ENCODE measurements at regions not wholly inside any gene's neighbourhood (a gene's known extent, or its start where the extent isn't known, plus 50 kb on each side); places are given as distances from the start of the nearest gene placed in this dataset.

DNA sequence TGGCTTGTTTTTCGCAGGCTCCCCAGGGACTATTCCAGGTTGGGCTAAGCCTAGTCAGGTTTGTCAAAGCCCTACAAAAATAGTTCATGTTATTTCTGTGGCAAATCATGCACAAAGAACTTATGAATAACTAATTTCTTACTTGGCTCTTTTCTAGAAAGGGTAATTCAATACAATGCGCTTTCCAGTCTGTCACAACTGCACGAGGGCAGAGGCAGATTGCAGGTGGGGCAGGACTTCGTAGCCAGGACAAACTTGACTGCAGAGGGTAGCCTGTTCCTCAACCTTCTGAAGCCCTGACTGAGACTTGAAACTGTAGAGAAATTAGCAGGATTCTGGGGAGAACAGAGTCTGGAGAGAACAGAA, 253.5 kb downstream of the QKI start:
- Histone ChIP-seq H3K9me3 (ENCODE audit: control insufficient read depth, low read length) (no peaks in the 10 kb centered on the region), H3K23ac (ENCODE audit: low read length in 2 of 2) (no peak overlapping the region), H3K4me2 (ENCODE audit: low read length, poor library complexity, severe bottlenecking) (no peak overlapping the region), H3K36me3 (ENCODE audit: control insufficient read depth in 1 of 2, insufficient read depth in 2 of 2, low read depth in 1 of 2, low read length in 2 of 2) (no peaks in the 10 kb centered on the region), H3K14ac (ENCODE audit: low read length in 2 of 2) (no peak overlapping the region), H2BK120ac (ENCODE audit: low read depth, low read length) (no peak overlapping the region), H3K79me1 (replicated peaks; ENCODE audit: low read length, poor library complexity, severe bottlenecking) (no peaks in the 10 kb centered on the region), H4K91ac (ENCODE audit: low read length) (no peak overlapping the region), H4K8ac (ENCODE audit: low read length) (no peak overlapping the region), H3K4ac (ENCODE audit: low read depth in 1 of 2, low read length in 2 of 2) (no peak overlapping the region), H2AK5ac (ENCODE audit: low read length, severe bottlenecking) (no peak overlapping the region), H3K27me3 (ENCODE audit: control insufficient read depth in 1 of 2, insufficient read depth in 1 of 2, low read length in 2 of 2) (no peaks in the 10 kb centered on the region), H2BK12ac (ENCODE audit: low read length in 2 of 2) (no peak overlapping the region), H2BK15ac (ENCODE audit: low read depth, poor library complexity, severe bottlenecking) (no peak overlapping the region), H2AFZ (ENCODE audit: low read depth, low read length) (no peak overlapping the region), H3K27ac (ENCODE audit: low read length, poor library complexity, severe bottlenecking) (no peak overlapping the region), H3K18ac (ENCODE audit: low read depth in 1 of 2, low read length in 2 of 2) (no peak overlapping the region), H3K4me3 (ENCODE audit: insufficient read depth in 1 of 2, low read depth in 1 of 2, low read length in 2 of 2) (peak overlapping the region in 1 of 2 experiments; percentile 24), H3K4me1 (ENCODE audit: control insufficient read depth, insufficient read depth, low read depth, low read length) (no peaks in the 10 kb centered on the region), H3K9ac (ENCODE audit: low read length) (no peak overlapping the region), H2BK5ac (ENCODE audit: low read depth, low read length, poor library complexity, severe bottlenecking) (no peak overlapping the region)
- DNase-seq: no peak
- 89% methylated on average over 4 of the region's 4 CpGs for WGBS

DNA sequence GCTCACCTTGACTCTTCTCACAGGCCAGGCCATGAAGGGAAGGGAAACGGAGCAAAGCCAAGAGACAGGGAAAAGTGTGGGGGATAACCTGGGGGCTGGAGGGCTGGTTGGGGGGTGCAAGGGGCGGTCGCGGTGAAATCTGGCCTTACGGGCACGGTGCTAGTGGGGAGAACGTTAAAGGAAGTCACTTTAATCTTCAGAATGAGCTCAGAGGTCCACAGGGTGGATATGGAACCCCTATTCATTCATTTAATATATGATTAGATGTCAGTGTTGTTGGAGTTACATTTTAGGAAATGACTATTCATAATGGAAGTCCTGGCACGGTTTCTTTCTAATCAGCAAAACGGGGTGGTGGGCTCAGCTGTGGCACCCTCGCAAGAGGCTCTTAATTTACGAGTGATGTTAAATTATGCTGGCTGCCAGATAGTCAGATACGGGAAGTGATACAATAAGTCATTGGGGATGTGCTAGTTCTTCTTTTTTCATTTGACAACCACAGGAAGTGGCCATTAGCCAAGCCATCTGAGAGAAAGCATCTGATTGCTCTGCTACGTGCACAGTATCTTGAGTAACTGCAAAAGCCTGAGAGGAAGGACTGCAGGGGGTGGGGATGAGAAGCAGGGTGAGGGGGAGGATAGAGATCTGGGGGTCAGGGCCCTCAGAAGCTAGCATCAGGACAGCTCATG, 253.0 kb downstream of the QKI start:
- Histone ChIP-seq H3K4ac (ENCODE audit: low read depth in 1 of 2, low read length in 2 of 2) (no peak overlapping the region), H3K9me3 (ENCODE audit: control insufficient read depth, low read length) (no peaks in the 10 kb centered on the region), H2AK5ac (ENCODE audit: low read length, severe bottlenecking) (no peak overlapping the region), H3K23ac (ENCODE audit: low read length in 2 of 2) (peak overlapping the region in 1 of 2 experiments; percentile 46), H4K91ac (ENCODE audit: low read length) (no peak overlapping the region), H3K27ac (ENCODE audit: low read length, poor library complexity, severe bottlenecking) (no peak overlapping the region), H2BK15ac (ENCODE audit: low read depth, poor library complexity, severe bottlenecking) (no peak overlapping the region), H2BK120ac (ENCODE audit: low read depth, low read length) (no peak overlapping the region), H3K14ac (ENCODE audit: low read length in 2 of 2) (no peak overlapping the region), H3K9ac (ENCODE audit: low read length) (peak overlapping the region; percentile 11), H3K79me1 (replicated peaks; ENCODE audit: low read length, poor library complexity, severe bottlenecking) (no peaks in the 10 kb centered on the region), H3K4me2 (ENCODE audit: low read length, poor library complexity, severe bottlenecking) (no peak overlapping the region), H2BK5ac (ENCODE audit: low read depth, low read length, poor library complexity, severe bottlenecking) (no peak overlapping the region), H4K8ac (ENCODE audit: low read length) (no peak overlapping the region), H2AFZ (ENCODE audit: low read depth, low read length) (no peak overlapping the region), H2BK12ac (ENCODE audit: low read length in 2 of 2) (no peak overlapping the region), H3K18ac (ENCODE audit: low read depth in 1 of 2, low read length in 2 of 2) (no peak overlapping the region), H3K36me3 (ENCODE audit: control insufficient read depth in 1 of 2, insufficient read depth in 2 of 2, low read depth in 1 of 2, low read length in 2 of 2) (no peaks in the 10 kb centered on the region), H3K4me3 (ENCODE audit: insufficient read depth in 1 of 2, low read depth in 1 of 2, low read length in 2 of 2) (peak overlapping the region in 1 of 2 experiments; percentile 24), H3K27me3 (ENCODE audit: control insufficient read depth in 1 of 2, insufficient read depth in 1 of 2, low read length in 2 of 2) (no peaks in the 10 kb centered on the region), H3K4me1 (ENCODE audit: control insufficient read depth, insufficient read depth, low read depth, low read length) (no peaks in the 10 kb centered on the region)
- WGBS: 80% methylated on average over 11 of the region's 13 CpGs
- DNase-seq: no peak

DNA sequence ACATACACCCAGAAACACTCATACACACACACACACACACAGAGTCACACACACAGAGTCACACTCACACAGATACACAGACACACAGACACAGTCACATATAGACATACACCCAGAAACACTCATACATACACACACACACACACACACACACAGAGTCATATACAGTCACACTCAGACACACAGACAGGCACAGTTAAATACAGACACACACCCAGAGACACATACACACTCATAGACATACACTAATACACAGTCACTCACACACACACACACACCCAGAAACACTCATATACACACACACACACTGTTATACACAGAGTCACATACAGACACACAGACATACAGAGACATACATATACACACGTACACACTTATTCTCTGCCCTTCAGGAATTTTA, 250.9 kb downstream of the QKI start:
- Histone ChIP-seq H3K4me2 (ENCODE audit: low read length, poor library complexity, severe bottlenecking) (no peak overlapping the region), H3K4me3 (ENCODE audit: insufficient read depth in 1 of 2, low read depth in 1 of 2, low read length in 2 of 2) (no peak overlapping the region), H3K36me3 (ENCODE audit: control insufficient read depth in 1 of 2, insufficient read depth in 2 of 2, low read depth in 1 of 2, low read length in 2 of 2) (no peaks in the 10 kb centered on the region), H2BK5ac (ENCODE audit: low read depth, low read length, poor library complexity, severe bottlenecking) (no peak overlapping the region), H4K8ac (ENCODE audit: low read length) (no peak overlapping the region), H3K79me1 (replicated peaks; ENCODE audit: low read length, poor library complexity, severe bottlenecking) (no peaks in the 10 kb centered on the region), H3K23ac (ENCODE audit: low read length in 2 of 2) (no peak overlapping the region), H2BK15ac (ENCODE audit: low read depth, poor library complexity, severe bottlenecking) (no peak overlapping the region), H2AK5ac (ENCODE audit: low read length, severe bottlenecking) (no peak overlapping the region), H4K91ac (ENCODE audit: low read length) (no peak overlapping the region), H2BK120ac (ENCODE audit: low read depth, low read length) (no peak overlapping the region), H3K27me3 (ENCODE audit: control insufficient read depth in 1 of 2, insufficient read depth in 1 of 2, low read length in 2 of 2) (no peaks in the 10 kb centered on the region), H3K18ac (ENCODE audit: low read depth in 1 of 2, low read length in 2 of 2) (no peak overlapping the region), H3K9ac (ENCODE audit: low read length) (no peak overlapping the region), H3K14ac (ENCODE audit: low read length in 2 of 2) (no peak overlapping the region), H2BK12ac (ENCODE audit: low read length in 2 of 2) (no peak overlapping the region), H3K4me1 (ENCODE audit: control insufficient read depth, insufficient read depth, low read depth, low read length) (peaks cover 6% of the 10 kb centered on the region), H3K9me3 (ENCODE audit: control insufficient read depth, low read length) (no peaks in the 10 kb centered on the region), H2AFZ (ENCODE audit: low read depth, low read length) (no peak overlapping the region), H3K27ac (ENCODE audit: low read length, poor library complexity, severe bottlenecking) (no peak overlapping the region), H3K4ac (ENCODE audit: low read depth in 1 of 2, low read length in 2 of 2) (no peak overlapping the region)
- DNase-seq: no peak
- 80% methylated on average over 1 of the region's 1 CpG for WGBS

DNA sequence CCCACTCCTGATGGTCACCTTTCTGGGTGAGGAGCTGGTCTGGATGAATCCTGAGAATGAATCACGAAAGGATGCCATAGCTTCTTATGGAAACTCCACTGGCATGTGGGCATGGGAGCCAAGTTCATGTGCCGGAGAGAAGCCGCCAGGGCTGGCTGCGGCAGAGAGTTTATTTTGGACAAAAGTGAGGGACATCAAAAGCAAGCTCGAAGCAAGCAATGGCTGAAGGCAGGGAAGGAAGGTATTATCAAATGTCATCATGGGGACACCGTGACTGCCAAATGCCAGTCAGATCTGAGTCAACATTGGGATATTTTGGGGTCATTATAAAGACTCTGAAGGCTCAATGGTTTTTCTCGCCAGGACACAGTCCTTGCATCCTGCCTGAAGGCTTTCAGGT, 249.1 kb downstream of the QKI start:
- Histone ChIP-seq H3K79me1 (replicated peaks; ENCODE audit: low read length, poor library complexity, severe bottlenecking) (no peaks in the 10 kb centered on the region), H3K4ac (ENCODE audit: low read depth in 1 of 2, low read length in 2 of 2) (no peak overlapping the region), H3K4me3 (ENCODE audit: insufficient read depth in 1 of 2, low read depth in 1 of 2, low read length in 2 of 2) (no peak overlapping the region), H3K36me3 (ENCODE audit: control insufficient read depth in 1 of 2, insufficient read depth in 2 of 2, low read depth in 1 of 2, low read length in 2 of 2) (no peaks in the 10 kb centered on the region), H3K9me3 (ENCODE audit: control insufficient read depth, low read length) (no peaks in the 10 kb centered on the region), H2AK5ac (ENCODE audit: low read length, severe bottlenecking) (no peak overlapping the region), H2BK120ac (ENCODE audit: low read depth, low read length) (no peak overlapping the region), H4K91ac (ENCODE audit: low read length) (no peak overlapping the region), H2BK15ac (ENCODE audit: low read depth, poor library complexity, severe bottlenecking) (no peak overlapping the region), H3K9ac (ENCODE audit: low read length) (no peak overlapping the region), H4K8ac (ENCODE audit: low read length) (no peak overlapping the region), H3K27ac (ENCODE audit: low read length, poor library complexity, severe bottlenecking) (no peak overlapping the region), H3K4me2 (ENCODE audit: low read length, poor library complexity, severe bottlenecking) (no peak overlapping the region), H2BK12ac (ENCODE audit: low read length in 2 of 2) (no peak overlapping the region), H2BK5ac (ENCODE audit: low read depth, low read length, poor library complexity, severe bottlenecking) (no peak overlapping the region), H3K18ac (ENCODE audit: low read depth in 1 of 2, low read length in 2 of 2) (no peak overlapping the region), H3K23ac (ENCODE audit: low read length in 2 of 2) (no peak overlapping the region), H3K14ac (ENCODE audit: low read length in 2 of 2) (no peak overlapping the region), H3K4me1 (ENCODE audit: control insufficient read depth, insufficient read depth, low read depth, low read length) (peaks cover 6% of the 10 kb centered on the region), H3K27me3 (ENCODE audit: control insufficient read depth in 1 of 2, insufficient read depth in 1 of 2, low read length in 2 of 2) (no peaks in the 10 kb centered on the region), H2AFZ (ENCODE audit: low read depth, low read length) (no peak overlapping the region)
- no peak for DNase-seq
- 74% methylated on average over 7 of the region's 7 CpGs for WGBS
